HG03039 (cell line): ENCODE measurements at regions not wholly inside any gene's neighbourhood (a gene's known extent, or its start where the extent isn't known, plus 50 kb on each side); places are given as distances from the start of the nearest gene placed in this dataset.
A peak's percentile ranks its signal among the peaks of the same experiment; 100 is the strongest.
"Not testable (repeated sequence)": the region's sequence is repeated elsewhere in the genome, so short reads cannot be mapped to it uniquely, and the experiment has no call there.

ENCODE experiments used
- ATAC-seq: cut with Tn5 transposase; IDR thresholded peaks from one replicate; pipeline ENCODE4 v1.9.1; 2021; ENCODE audit warnings: mild to moderate bottlenecking, moderate library complexity; ENCODE audit not compliant: unreplicated experiment

DNA sequence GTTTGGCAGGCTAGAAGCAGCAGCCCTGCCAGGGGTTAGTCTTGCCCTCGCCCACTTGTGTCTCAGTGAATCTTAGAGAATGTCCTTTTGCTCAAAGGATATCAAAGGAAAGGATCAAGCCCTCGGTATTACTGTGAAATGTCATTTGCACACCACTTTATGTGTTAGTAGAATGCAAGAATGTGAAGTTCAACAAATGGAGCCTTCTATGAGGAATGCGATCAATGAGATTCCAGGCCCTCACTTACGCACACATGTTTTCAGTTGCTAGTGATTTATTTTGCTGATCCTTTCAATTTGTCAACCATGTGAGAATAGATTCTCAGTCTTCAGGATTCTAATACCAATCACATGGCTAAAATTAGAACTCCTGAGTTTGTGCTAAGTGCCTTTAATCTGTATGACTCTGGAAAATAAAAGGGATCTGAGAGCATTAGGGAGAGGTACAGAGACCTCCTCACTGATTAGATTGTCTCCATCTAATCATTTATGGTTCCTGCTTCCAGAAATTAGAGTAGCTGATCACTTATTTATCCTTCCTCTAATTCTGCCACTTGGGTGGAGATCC lies 123.0 kb upstream of the SP4 start:
- no peak for ATAC-seq

GRCh38 chr7:21305455-21306235 lies 122.2 kb upstream of the SP4 start:
- no peak for ATAC-seq

DNA sequence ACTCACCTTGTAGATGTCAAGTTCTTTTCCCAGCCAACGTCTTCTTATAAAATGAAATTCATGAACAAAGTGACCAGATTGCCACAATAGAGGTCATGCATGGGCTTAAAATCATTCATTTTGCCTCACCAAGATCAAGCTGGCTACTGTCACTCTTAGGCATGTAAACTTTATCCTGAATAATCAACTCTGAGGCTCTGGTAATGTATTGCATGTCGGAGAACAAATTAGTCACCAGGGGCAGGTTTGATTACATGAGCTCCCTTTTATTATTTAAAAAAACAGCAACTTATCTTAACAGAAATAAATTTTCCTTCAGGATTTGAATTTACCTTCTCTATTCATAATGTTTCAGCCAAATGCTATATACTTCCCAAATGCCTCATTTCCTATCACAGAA lies 112.9 kb upstream of the SP4 start:
- ATAC-seq = no peak

DNA sequence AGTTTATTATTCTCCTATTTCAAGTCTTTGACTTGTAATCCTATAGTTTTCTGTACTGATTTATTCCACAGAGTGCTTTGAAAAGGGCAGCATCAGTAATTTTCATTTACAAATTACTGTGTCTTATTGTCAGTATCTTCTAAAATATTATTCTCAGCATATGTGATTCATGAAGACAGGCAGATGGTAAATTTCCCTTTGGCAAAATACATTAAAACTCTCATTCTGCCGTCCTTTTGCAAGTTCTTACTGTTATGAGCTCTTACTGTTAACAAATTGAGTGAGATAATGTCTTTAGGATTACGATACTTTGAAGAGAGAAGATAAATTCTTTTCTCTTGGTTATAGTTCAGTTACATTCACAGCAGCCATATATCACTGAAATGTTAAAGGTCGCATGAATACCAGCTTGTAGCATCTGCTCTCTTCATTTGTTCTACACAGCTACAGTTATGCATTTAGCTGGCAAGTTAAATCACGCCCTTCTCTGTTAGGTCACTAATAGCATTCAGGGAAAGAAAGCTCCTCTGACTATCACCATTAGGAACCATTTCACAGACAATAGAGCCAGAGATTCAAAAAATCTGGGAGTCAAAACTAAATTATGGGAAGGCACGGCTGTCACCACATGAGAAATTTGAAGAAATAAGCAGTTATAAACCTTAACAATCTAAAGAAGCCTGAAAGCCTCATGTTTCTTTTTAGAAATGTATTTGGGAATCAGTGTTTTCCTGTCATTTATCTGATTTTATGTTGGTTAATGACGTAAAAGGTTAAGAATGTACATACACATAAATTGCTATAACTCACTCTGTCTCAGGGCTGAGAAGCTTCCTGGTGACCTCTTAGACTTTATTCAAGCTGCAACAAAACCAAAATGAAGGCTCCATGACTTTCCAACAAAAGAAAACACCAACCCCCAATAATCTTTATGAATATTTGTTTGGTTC lies 109.6 kb upstream of the SP4 start:
- no peak for ATAC-seq

DNA sequence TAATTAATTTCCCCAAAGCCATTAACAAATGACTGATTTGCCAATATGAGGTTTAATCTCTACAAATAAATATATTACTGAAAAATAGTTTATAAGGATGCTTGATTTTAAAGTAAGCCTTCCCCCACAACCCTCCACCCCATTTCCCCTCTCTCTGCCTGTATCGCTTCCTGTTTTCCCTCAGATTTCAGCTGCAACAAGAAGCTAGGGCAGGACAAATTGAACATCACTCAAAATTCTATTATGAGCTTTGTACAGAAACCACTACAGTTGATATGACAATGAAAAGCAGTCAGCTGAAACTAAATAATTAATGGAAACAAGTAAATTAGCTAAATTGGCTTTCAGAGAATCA lies 109.0 kb upstream of the SP4 start:
- no peak for ATAC-seq

- no peak for ATAC-seq
These were observed 101.6 kb upstream of the SP4 start for GRCh38 chr7:21326241-21326640.

GRCh38 chr7:21326921-21327320 lies 101.0 kb upstream of the SP4 start:
- ATAC-seq = no peak

GRCh38 chr7:21327422-21328409 lies 100.2 kb upstream of the SP4 start:
- no peak for ATAC-seq

DNA sequence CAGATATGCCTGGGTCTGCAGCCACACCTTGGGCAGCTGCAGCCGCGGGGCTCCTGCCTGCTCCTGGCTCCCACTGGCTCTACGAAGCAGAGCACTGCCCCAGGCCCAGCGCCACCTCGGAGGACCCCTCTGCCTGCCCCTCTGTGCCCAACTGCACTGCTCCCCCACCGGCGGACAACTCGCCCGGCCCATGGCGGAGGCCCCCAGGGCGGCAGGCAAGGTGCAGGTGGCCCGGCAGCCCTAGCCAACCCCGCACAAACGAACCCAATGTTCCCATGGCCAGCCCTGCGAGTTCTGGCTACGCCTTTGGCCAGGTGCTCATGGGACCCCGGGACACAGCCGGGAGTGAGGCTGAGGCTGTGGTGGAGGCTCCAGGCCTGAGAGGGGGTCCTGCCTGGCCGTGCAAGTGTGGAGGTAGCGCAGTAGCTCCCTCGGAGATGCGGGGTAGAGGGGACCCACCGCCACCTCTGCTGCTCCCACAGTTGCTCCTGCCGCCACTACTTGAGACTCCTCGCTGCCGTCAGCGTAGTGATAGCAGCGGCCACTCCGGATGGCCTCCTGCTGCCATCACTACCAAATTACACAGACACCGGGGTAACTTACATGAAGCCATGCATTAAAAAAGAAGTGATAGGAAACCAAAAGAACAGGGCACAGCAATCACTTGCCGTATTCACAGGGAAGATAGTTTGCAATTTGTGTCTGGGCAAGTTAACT lies 97.3 kb upstream of the SP4 start:
- no peak for ATAC-seq

GRCh38 chr7:21334906-21335305 lies 93.0 kb upstream of the SP4 start:
- ATAC-seq = no peak

- ATAC-seq = no peak
These were observed 91.1 kb upstream of the SP4 start for GRCh38 chr7:21336743-21337142.

- no peak for ATAC-seq
These were observed 89.1 kb upstream of the SP4 start for GRCh38 chr7:21338728-21339164.

GRCh38 chr7:21344900-21345299 lies 83.0 kb upstream of the SP4 start:
- not testable (repeated sequence) for ATAC-seq

GRCh38 chr7:21345361-21345760 lies 82.5 kb upstream of the SP4 start:
- ATAC-seq = no peak

DNA sequence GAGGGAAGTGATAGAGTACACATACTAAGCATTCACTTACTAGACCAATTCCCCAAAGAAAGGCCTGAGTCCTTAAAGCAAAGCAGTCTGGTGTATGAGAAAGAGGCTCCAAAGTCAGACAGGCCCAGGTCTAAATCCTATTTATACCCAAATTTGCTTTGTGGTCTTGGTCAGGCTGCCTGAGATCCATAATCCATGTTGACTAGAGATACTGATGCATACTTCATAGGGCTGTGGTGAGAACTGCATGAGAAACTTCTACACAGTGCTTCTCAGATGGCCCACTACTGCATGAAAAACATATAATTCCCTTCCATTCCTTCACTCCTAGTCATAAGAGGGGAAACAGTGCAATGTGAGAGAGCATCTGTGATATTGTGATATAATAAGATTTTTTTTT lies 81.6 kb upstream of the SP4 start:
- ATAC-seq = no peak

- ATAC-seq = peak; percentile 80
These were observed 75.1 kb upstream of the SP4 start for GRCh38 chr7:21352540-21353387.

DNA sequence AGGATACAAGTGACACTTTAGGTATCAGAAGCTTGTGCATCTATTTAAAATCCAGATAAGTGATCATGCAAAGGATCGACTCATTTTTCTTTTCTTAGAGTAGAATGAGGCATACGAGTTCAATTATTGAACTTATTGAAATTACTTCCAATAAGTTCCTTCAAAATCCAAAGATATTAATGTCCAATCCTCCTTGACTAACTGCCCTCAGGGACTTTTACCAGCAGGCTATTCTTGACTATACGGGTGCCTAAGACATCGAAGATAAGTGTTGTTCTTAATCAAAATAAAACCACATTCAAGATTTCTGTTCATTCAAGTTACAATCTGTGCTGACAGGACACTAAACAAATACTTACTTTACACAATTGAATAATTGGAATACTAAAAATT lies 74.5 kb upstream of the SP4 start:
- ATAC-seq = no peak

DNA sequence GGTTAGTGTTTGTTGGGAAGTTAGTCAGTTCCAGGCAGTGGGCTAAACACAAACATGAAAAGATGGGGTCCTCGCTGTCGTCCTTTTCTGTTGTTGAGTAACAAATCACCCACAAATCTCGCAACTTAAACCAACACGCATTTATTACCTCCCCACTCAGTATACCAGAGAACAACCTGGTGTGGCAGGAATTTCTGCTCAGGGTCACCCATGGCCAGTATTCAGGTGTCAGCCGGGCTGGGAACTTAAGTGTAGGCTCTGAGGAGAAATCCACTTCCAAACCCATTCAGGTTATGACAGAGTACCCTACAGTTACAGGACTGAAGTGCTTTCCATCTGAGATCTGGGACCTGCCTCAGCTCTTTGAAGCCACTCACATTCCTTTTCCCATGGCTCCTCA lies 73.6 kb upstream of the SP4 start:
- no peak for ATAC-seq

- peak; percentile 79 for ATAC-seq
These were observed 72.4 kb upstream of the SP4 start for GRCh38 chr7:21355406-21355874.
